RWPE1 (cell line): ENCODE measurements at regions not wholly inside any gene's neighbourhood (a gene's known extent, or its start where the extent isn't known, plus 50 kb on each side); places are given as distances from the start of the nearest gene placed in this dataset.

Source experiments
- CTCF ChIA-PET: fragments of 350-600 bp; sonication (Branson Sonifier 250); formaldehyde crosslinking; extraction: SDS; loops from one replicate; lab custom pipeline; 2021; lab: Yijun Ruan, JAX
- POLR2A ChIA-PET: fragments of 400-600 bp; formaldehyde crosslinking; extraction: SDS; loops from one replicate; lab custom pipeline; 2020; ENCODE audit warnings: antibody characterized with exemption; ENCODE audit not compliant: low non-redundant PET; lab: Yijun Ruan, JAX
- DNase-seq: peaks from one replicate; pipeline ENCODE4 v3.0.0; 2012; ENCODE audit warnings: low spot score
- H3K27ac ChIP-seq: fragments of 450-650 bp; 2 replicates; pipeline ENCODE4 v1.5.1; 2017
- TF ChIP-seq, protein P1 (sequence below): fragments of 450-650 bp; conservative IDR thresholded peaks from 2 replicates; pipeline ENCODE4 v1.5.1; 2017; ENCODE audit warnings: low read depth, mild to moderate bottlenecking

DNA sequence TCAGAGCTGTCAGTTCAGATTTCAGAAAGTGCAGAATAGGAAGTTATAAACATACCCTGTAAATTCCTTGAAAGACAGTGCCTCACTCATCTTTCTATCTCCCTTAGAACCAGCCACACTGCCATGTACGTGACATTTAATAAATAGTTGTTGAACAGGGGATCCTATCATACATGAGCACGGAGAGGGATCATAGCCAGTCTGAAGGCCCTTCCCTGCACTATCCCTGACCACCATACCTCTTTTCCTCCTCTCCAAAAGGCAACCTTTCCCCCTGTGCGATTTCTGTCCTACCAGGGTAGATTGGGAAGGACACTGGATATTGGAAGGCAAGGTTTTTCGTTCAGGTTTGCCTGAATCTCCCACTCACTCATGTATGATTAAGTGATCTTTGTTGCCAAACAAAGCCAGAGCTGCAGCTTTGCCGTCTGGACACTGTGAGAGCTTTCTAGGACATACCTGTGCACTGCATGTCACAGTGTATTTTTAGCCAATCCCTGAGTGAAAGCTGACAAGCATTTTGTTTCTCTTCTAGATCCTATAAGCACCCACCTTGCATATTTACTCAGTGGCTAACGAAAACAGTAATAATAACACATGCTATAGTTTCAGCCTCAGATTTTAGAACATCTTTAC is 986.5 kb upstream of the WWC1 start:
- ChIA-PET POLR2A (no interaction called here), CTCF (no interaction called here)
- TF ChIP-seq, protein P1, sequence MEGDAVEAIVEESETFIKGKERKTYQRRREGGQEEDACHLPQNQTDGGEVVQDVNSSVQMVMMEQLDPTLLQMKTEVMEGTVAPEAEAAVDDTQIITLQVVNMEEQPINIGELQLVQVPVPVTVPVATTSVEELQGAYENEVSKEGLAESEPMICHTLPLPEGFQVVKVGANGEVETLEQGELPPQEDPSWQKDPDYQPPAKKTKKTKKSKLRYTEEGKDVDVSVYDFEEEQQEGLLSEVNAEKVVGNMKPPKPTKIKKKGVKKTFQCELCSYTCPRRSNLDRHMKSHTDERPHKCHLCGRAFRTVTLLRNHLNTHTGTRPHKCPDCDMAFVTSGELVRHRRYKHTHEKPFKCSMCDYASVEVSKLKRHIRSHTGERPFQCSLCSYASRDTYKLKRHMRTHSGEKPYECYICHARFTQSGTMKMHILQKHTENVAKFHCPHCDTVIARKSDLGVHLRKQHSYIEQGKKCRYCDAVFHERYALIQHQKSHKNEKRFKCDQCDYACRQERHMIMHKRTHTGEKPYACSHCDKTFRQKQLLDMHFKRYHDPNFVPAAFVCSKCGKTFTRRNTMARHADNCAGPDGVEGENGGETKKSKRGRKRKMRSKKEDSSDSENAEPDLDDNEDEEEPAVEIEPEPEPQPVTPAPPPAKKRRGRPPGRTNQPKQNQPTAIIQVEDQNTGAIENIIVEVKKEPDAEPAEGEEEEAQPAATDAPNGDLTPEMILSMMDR: no peak
- DNase-seq: no peak
- no peak overlapping the region for H3K27ac ChIP-seq

GRCh38 chr5:167305591-167306213 is 985.7 kb upstream of the WWC1 start:
- H3K27ac ChIP-seq: no peak overlapping the region
- ChIA-PET POLR2A (no interaction called here), CTCF (interaction anchor here (0.5 to 0.7 kb wide), 3 partner anchors 215 to 1211 kb away, joined by 3 to 5 read pairs (median 3); no protein-coding TSS in a partner anchor)
- TF ChIP-seq, protein P1: no peak
- no peak for DNase-seq

DNA sequence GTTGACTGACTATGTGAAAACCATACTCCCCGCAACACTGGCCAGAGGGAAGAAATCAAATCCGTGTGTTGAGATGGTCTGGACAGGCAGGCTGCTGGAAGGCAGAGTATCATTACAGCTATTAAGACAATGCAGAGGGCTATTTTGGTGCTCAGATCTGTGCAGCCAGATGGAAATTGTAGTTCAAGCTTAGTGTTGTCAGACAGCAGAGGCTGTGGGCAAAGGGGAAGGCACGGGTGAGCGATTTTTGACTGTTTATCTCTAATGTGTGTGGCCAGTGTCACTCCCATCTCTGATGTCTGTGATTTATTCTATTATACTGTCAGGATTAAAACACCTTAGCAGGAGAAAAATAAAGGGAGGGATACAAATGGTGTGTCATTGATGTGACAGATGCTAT is 984.4 kb upstream of the WWC1 start:
- TF ChIP-seq, protein P1: no peak
- no peak for DNase-seq
- ChIA-PET CTCF (interaction anchor here (0.6 kb wide), 1 partner anchor 937 kb away, joined by 7 read pairs; no protein-coding TSS in a partner anchor), POLR2A (no interaction called here)
- H3K27ac ChIP-seq: no peak overlapping the region

DNA sequence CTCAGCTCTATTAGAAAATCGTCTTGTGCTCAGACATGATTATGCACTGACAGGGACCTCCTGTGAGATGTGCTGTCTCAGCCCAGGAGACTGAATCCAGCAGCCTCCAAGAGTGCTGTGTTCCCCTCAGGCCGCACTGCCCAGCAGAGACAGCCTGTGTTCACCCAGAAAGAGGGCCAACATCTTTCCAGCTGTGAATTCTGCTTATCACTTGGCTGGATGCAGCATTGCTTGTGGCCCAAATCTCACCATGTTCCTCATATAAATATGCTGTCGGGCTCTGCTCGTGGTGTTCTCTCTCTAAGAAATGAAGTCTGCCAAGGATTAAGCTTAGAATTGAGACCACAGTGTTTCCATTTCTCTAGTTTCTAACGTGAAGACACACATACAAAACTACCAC is 983.0 kb upstream of the WWC1 start:
- DNase-seq: no peak
- CTCF ChIA-PET: no interaction called here
- POLR2A ChIA-PET: no interaction called here
- TF ChIP-seq, protein P1: no peak
- no peak overlapping the region for H3K27ac ChIP-seq

DNA sequence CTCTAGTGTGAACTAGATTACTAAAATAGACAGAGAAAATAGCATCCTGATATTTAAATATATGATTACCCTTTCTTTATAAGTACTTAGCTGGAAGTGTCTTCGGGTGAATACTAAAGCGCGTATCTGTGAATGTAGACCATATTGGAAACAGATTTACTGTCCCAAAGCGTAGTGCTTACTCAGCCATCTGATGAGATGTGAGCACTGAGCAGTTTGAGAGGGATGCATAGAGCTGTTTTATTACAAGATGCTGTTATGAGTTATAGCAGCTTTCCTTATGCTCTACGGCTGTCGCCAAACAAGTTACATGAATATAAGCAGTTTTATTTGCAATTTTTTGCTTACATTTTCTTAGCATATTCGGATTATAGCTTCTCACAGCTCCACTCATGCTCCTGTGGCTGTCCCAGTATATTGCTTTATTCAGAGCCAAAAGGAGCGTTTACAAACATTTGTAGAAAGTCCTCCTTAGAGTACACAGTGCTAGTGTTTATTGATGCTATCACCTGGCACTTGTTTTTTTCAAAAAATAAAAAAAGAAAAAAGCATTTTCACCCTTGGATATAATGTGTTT is 981.4 kb upstream of the WWC1 start:
- DNase-seq: no peak
- H3K27ac ChIP-seq: no peak overlapping the region
- ChIA-PET POLR2A (no interaction called here), CTCF (interaction anchor here (0.6 to 0.7 kb wide), 2 partner anchors 70 to 724 kb away, joined by 3 read pairs; no protein-coding TSS in a partner anchor)
- TF ChIP-seq, protein P1: no peak

GRCh38 chr5:167311340-167311739 is 980.1 kb upstream of the WWC1 start:
- CTCF ChIA-PET: interaction anchor here (0.5 kb wide), 1 partner anchor 1789 kb away, joined by 3 read pairs; no protein-coding TSS in a partner anchor
- H3K27ac ChIP-seq: no peak overlapping the region
- POLR2A ChIA-PET: interaction anchor here (0.6 kb wide), 1 partner anchor 1252 kb away, joined by 3 read pairs; no protein-coding TSS in a partner anchor
- TF ChIP-seq, protein P1: 0 out of 2 replicates have a peak, but pooled peaks have one; percentile 9
- no peak for DNase-seq
